Neural progenitor cell (in vitro differentiated cells): ENCODE measurements at regions not wholly inside any gene's neighbourhood (a gene's known extent, or its start where the extent isn't known, plus 50 kb on each side); places are given as distances from the start of the nearest gene placed in this dataset.

ENCODE experiments used
- CTCF ChIP-seq: fragments of 200-600 bp; sonication (generic); IDR thresholded peaks from 2 replicates; pipeline ENCODE4 v1.5.1; 2017; ENCODE audit warnings: antibody characterized with exemption, mild to moderate bottlenecking
- EZH2 ChIP-seq: fragments of 200-600 bp; sonication (generic); IDR thresholded peaks from 2 replicates; pipeline ENCODE4 v1.6.1; 2017; ENCODE audit warnings: antibody characterized with exemption, mild to moderate bottlenecking, moderate library complexity
- EZH2phosphoT487 ChIP-seq: fragments of 200-600 bp; sonication (generic); IDR thresholded peaks from 2 replicates; pipeline ENCODE4 v1.6.1; 2017; ENCODE audit warnings: antibody characterized with exemption

- TF ChIP-seq CTCF (no peak), EZH2 (no peak), EZH2phosphoT487 (no peak)
Observed at GRCh38 chr6:37752718-37753117, 55.0 kb upstream of the MDGA1 start.
